Fibroblast of mammary gland (primary cell): ENCODE measurements at regions not wholly inside any gene's neighbourhood (a gene's known extent, or its start where the extent isn't known, plus 50 kb on each side); places are given as distances from the start of the nearest gene placed in this dataset.

ENCODE experiments used
- DNase-seq: peaks from one replicate; pipeline ENCODE4 v3.0.0-alpha.2; 2010; ENCODE audit warnings: low read depth
- H3K4me3 ChIP-seq: 2 replicates; pipeline ENCODE4 v1.5.1; 2011; ENCODE audit warnings: low read depth, mild to moderate bottlenecking, low read length, moderate library complexity; ENCODE audit not compliant: control insufficient read depth
- TF ChIP-seq, protein P1 (sequence below): conservative IDR thresholded peaks from 2 replicates; pipeline ENCODE4 v1.5.1; 2011; ENCODE audit warnings: low read depth, low read length, inconsistent platforms; ENCODE audit not compliant: control insufficient read depth, insufficient read depth

DNA sequence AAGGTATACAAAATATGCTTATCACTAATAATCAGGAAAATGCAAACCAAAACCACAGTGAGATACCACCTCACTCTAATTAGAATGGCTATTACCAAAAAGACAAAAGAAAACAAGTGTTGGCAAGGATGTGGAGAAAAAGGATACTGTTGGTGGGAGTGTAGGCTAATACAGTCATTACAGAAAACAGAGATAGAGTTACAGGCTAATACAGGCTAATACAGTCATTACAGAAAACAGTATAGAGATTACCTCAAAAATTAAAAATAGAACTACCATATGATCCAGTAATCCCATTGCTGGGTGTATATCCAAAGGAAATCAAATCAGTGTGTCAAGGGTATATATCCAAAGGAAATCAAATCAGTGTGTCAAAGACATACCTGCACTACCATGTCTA, 238.4 kb downstream of the PLPP3 start:
- no peak for DNase-seq
- TF ChIP-seq, protein P1, sequence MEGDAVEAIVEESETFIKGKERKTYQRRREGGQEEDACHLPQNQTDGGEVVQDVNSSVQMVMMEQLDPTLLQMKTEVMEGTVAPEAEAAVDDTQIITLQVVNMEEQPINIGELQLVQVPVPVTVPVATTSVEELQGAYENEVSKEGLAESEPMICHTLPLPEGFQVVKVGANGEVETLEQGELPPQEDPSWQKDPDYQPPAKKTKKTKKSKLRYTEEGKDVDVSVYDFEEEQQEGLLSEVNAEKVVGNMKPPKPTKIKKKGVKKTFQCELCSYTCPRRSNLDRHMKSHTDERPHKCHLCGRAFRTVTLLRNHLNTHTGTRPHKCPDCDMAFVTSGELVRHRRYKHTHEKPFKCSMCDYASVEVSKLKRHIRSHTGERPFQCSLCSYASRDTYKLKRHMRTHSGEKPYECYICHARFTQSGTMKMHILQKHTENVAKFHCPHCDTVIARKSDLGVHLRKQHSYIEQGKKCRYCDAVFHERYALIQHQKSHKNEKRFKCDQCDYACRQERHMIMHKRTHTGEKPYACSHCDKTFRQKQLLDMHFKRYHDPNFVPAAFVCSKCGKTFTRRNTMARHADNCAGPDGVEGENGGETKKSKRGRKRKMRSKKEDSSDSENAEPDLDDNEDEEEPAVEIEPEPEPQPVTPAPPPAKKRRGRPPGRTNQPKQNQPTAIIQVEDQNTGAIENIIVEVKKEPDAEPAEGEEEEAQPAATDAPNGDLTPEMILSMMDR, result no peak
- H3K4me3 ChIP-seq, result no peak overlapping the region

DNA sequence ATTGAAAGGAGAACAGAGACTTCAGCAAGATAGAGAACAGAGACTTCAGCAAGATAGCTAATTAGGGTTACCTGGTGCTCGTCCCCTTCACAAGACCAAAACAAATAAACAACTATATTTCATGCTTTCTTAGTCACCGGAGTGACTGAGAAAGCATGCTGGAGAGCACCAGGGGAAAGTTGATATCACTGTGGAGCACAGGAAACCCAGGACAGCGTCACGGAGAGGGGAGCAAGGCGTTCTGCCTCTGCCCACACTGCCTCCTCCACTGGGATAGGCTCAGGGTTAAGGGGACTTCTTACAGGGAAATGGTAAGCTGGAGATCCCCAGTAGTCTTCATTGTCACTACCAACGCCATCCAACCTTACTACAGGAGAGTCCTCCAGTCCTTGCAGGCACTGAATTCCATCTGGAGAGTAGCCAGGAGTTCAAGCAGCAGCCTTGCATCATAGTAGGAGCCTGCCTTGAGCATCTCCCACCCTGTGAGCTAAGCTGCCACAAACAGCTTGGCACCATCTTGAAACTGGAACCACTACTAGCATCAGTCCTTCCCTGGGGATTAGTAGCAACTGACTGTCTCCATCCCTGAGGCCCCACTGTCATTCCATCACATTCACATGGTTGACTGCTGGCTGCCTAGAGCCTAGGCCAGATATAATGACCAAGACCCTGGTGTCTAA, 239.4 kb downstream of the PLPP3 start:
- DNase-seq, result no peak
- TF ChIP-seq, protein P1, result no peak
- no peak overlapping the region for H3K4me3 ChIP-seq

DNA sequence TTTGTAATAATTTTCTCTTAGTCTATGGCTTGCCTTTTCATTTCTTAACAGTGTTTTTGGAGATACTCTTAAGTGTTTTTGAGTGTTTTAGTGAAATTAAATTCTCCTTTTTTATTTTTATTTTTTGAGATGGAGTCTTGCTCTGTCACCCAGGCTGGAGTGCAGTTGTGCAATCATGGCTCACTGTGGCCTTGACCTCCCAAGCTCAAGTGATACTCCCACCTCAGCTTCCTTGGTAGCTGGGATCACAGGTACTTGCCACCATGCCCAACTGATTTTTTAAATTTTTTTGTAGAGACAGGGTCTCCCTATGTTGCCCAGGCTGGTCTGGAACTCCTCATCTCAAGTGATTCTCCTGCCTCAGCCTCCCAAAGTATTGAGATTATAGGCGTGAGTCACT, 240.3 kb downstream of the PLPP3 start:
- no peak for DNase-seq
- TF ChIP-seq, protein P1, result no peak
- no peak overlapping the region for H3K4me3 ChIP-seq

DNA sequence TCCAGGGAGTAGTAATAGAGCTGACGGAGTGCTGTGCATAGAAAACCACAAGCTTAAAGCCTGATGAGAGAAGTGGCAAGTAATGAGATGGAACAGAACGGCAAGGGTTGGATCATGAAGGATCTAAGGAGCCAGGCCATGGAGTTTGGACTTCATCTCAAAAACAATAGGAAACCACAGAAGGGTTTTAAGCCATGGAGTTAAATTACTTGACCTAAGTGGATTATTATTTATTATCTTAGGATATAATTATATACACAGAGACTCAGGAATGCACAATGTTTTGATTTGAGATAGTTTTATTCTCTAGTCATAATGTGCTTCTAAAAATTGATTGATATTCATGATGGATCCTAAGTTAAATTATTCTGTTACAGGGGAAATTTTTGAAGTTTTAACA, 242.4 kb downstream of the PLPP3 start:
- H3K4me3 ChIP-seq, result no peak overlapping the region
- no peak for DNase-seq
- TF ChIP-seq, protein P1, result no peak

DNA sequence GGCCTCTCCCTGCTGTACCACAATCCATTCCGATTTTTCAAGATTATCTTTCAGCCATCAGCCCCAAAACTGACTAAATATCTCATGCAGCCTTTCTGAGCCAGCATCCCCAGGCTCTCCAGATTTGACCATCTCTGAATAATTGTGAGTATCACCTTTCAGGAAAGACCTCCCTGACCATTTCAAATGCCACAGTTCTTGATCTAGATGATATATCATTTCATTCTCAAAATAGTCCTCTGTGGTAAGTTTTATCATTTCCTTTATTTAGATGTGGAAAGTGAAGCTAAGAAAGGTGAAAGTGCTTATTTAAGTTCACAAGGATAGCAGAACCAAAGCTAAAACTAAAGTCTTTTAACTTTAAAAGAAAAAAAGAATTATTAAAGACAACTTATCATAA, 244.0 kb downstream of the PLPP3 start:
- no peak for DNase-seq
- H3K4me3 ChIP-seq, result no peak overlapping the region
- TF ChIP-seq, protein P1, result no peak

DNA sequence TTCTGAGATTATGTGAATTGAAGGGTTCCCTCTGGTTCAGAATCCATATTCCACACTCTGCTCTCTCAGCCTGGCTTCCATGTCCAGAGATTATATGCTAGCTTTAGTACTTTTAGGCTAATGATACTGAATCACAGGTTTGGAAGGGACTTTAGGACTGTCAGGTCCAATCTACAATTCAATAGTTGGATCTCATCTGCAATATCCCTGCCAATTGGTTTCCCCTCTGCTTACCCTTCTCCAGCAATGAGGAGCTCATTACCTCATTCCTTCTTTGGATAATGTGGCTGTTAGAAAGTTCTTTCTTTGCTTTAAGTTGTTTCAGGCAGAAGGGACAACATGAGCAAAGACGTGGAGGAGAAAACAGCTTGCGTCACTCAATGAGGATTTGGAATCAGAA, 245.3 kb downstream of the PLPP3 start:
- TF ChIP-seq, protein P1, result no peak
- no peak overlapping the region for H3K4me3 ChIP-seq
- no peak for DNase-seq

DNA sequence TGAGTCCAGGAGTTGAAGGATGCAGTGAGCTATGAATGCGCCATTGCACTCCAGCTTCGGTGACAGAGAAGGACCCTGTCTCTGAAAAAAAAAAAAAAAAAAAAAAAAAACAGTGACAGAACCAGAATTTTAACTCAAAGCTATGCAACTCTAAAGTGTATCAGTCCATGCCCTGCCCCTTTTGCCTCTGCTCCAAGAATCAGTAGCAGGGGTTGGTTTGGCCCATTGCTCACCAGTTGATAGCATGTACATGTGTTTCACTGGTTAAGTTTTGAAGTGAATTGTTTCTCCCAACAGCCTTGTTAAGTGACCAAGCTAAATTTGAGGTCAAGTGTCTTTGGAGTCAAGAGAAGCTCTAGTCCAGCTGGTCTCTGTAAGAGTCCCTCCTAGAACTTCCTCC, 245.9 kb downstream of the PLPP3 start:
- TF ChIP-seq, protein P1, result no peak
- no peak overlapping the region for H3K4me3 ChIP-seq
- no peak for DNase-seq
